CD4-positive, alpha-beta memory T cell (primary cell): ENCODE measurements at regions not wholly inside any gene's neighbourhood (a gene's known extent, or its start where the extent isn't known, plus 50 kb on each side); places are given as distances from the start of the nearest gene placed in this dataset.

Source experiments
- CTCF ChIA-PET: fragments of 350-600 bp; sonication (Branson Sonifier 250); formaldehyde crosslinking; loops from one replicate; lab custom pipeline; 2021; ENCODE audit warnings: inconsistent platforms; ENCODE audit not compliant: partially characterized antibody; lab: Charles Lee
- POLR2A ChIA-PET: fragments of 350-600 bp; sonication (Branson Sonifier 250); formaldehyde crosslinking; loops from one replicate; lab custom pipeline; 2021; ENCODE audit not compliant: partially characterized antibody; lab: Charles Lee
- DNase-seq, 5 donors: peaks; one replicate each; pipeline versions ENCODE4 v3.0.0 to v3.0.0-alpha.2; 2020 to 2022; ENCODE audit warnings: mixed read lengths in 1 of 5
- H3K27ac ChIP-seq: one replicate; pipeline ENCODE4 v1.7.0; 2013; ENCODE audit warnings: low read depth, low read length
- H3K27me3 ChIP-seq: 2 replicates; pipeline ENCODE4 v1.7.0; 2013; ENCODE audit warnings: mild to moderate bottlenecking, low read length, moderate library complexity; ENCODE audit not compliant: insufficient read depth
- H3K36me3 ChIP-seq: 2 replicates; pipeline ENCODE4 v1.7.0; 2013; ENCODE audit warnings: mild to moderate bottlenecking, low read length, moderate library complexity; ENCODE audit not compliant: insufficient read depth
- H3K4me1 ChIP-seq: 2 replicates; pipeline ENCODE4 v1.7.0; 2013; ENCODE audit warnings: mild to moderate bottlenecking, low read length, moderate library complexity; ENCODE audit not compliant: insufficient read depth
- H3K4me3 ChIP-seq, 2 donors: one replicate each; pipeline ENCODE4 v1.7.0; 2013; ENCODE audit warnings: low read length in 2 of 2, mild to moderate bottlenecking in 1 of 2
- H3K9me3 ChIP-seq, 2 donors: one replicate each; pipeline ENCODE4 v1.7.0; 2013; ENCODE audit warnings: low read length in 2 of 2, control low read depth in 1 of 2; ENCODE audit not compliant: control insufficient read depth in 1 of 2
- H3K27ac Mint-ChIP-seq, 7 donors: one replicate each; pipeline ENCODE4 v1.8.0; 2020 to 2021; ENCODE audit warnings: mixed read lengths in 7 of 7, mild to moderate bottlenecking in 6 of 7, inconsistent platforms in 3 of 7, moderate library complexity in 3 of 7
- H3K27me3 Mint-ChIP-seq, 2 donors: one replicate each; pipeline ENCODE4 v1.8.0; 2020 to 2021; ENCODE audit warnings: mixed read lengths in 2 of 2
- H3K36me3 Mint-ChIP-seq, 2 donors: one replicate each; pipeline ENCODE4 v1.8.0; 2020 to 2021; ENCODE audit warnings: mixed read lengths in 2 of 2, inconsistent platforms in 1 of 2, mild to moderate bottlenecking in 1 of 2
- H3K4me1 Mint-ChIP-seq, 4 donors: one replicate each; pipeline ENCODE4 v1.8.0; 2020 to 2021; ENCODE audit warnings: mixed read lengths in 4 of 4, mild to moderate bottlenecking in 1 of 4
- H3K4me3 Mint-ChIP-seq, 8 donors: one replicate each; pipeline ENCODE4 v1.8.0; 2020 to 2021; ENCODE audit warnings: mixed read lengths in 8 of 8, mild to moderate bottlenecking in 7 of 8, moderate library complexity in 6 of 8, inconsistent platforms in 3 of 8
- H3K9me3 Mint-ChIP-seq, 8 donors: one replicate each; pipeline ENCODE4 v1.8.0; 2020 to 2021; ENCODE audit warnings: mixed read lengths in 8 of 8, mild to moderate bottlenecking in 5 of 8, inconsistent platforms in 3 of 8, moderate library complexity in 1 of 8
- intact Hi-C: fragments of 100-400 bp; cut with micrococcal nuclease; formaldehyde crosslinking; loops from one replicate; pipeline ENCODE4 v1.15.1; 2023

GRCh38 chr17:79255456-79255855, 180.8 kb downstream of the ENGASE start:
- CTCF ChIA-PET, result no interaction called here

DNA sequence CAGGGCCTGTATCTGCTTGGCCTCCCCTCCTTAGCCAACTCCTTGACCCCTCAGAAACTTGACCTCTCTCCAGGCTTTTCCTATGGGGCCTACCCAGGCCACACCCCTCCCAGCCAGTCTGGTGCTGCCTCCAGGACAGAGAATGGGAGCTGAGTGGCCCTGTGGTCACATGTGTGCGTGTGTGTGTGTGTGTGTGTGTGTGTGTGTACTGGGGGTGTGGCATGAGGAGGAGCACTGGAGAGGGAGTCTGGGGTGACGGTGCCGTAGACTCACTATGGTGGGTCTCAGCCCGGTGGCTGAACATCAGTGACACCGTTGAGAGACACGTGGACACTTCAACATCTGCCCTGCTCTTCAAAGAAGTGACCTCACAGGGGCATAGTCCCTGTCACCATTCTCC, 180.4 kb downstream of the ENGASE start:
- no peak overlapping the region for H3K4me3 Mint-ChIP-seq
- Histone ChIP-seq H3K36me3 (no peaks in the 10 kb centered on the region), H3K4me1 (no peaks in the 10 kb centered on the region), H3K27ac (no peak overlapping the region), H3K9me3 (no peaks in the 10 kb centered on the region), H3K4me3 (no peak overlapping the region), H3K27me3 (no peaks in the 10 kb centered on the region)
- ChIA-PET POLR2A (no interaction called here), CTCF (no interaction called here)
- peaks cover 24 to 31% of the 10 kb centered on the region in 2 donors for H3K27me3 Mint-ChIP-seq
- no peaks in the 10 kb centered on the region for H3K36me3 Mint-ChIP-seq
- no peaks in the 10 kb centered on the region for H3K4me1 Mint-ChIP-seq
- intact Hi-C loops, result no loop called here
- H3K9me3 Mint-ChIP-seq, result no peaks in the 10 kb centered on the region
- no peak for DNase-seq
- no peak overlapping the region for H3K27ac Mint-ChIP-seq

More at GRCh38 chr17:79255456-79255855, 180.8 kb downstream of the ENGASE start:
- no peak overlapping the region for H3K27ac ChIP-seq
- no peak for DNase-seq
- no peak overlapping the region for H3K4me3 ChIP-seq
- H3K36me3 Mint-ChIP-seq, result no peaks in the 10 kb centered on the region
- H3K4me1 Mint-ChIP-seq, result no peaks in the 10 kb centered on the region
- intact Hi-C loops, result no loop called here
- POLR2A ChIA-PET, result no interaction called here
- peaks cover 23 to 31% of the 10 kb centered on the region in 2 donors for H3K27me3 Mint-ChIP-seq
- H3K4me1 ChIP-seq, result no peaks in the 10 kb centered on the region
- H3K36me3 ChIP-seq, result no peaks in the 10 kb centered on the region
- no peaks in the 10 kb centered on the region for H3K27me3 ChIP-seq
- H3K9me3 ChIP-seq, result no peaks in the 10 kb centered on the region
- H3K4me3 Mint-ChIP-seq, result no peak overlapping the region
- no peaks in the 10 kb centered on the region for H3K9me3 Mint-ChIP-seq
- H3K27ac Mint-ChIP-seq, result no peak overlapping the region

- H3K36me3 Mint-ChIP-seq, result no peaks in the 10 kb centered on the region
- Histone ChIP-seq H3K36me3 (no peaks in the 10 kb centered on the region), H3K4me3 (no peak overlapping the region), H3K9me3 (no peaks in the 10 kb centered on the region), H3K27ac (no peak overlapping the region), H3K27me3 (no peaks in the 10 kb centered on the region), H3K4me1 (no peaks in the 10 kb centered on the region)
- no peaks in the 10 kb centered on the region for H3K4me1 Mint-ChIP-seq
- intact Hi-C loops, result no loop called here
- no peak overlapping the region for H3K27ac Mint-ChIP-seq
- H3K9me3 Mint-ChIP-seq, result no peaks in the 10 kb centered on the region
- no peak overlapping the region for H3K4me3 Mint-ChIP-seq
- no peak for DNase-seq
- ChIA-PET POLR2A (no interaction called here), CTCF (no interaction called here)
- peaks cover 32% of the 10 kb centered on the region in 2 donors for H3K27me3 Mint-ChIP-seq
Observed at GRCh38 chr17:79252886-79253285, 178.3 kb downstream of the ENGASE start.

GRCh38 chr17:79251824-79252223, 177.2 kb downstream of the ENGASE start:
- H3K4me3 Mint-ChIP-seq, result no peak overlapping the region
- H3K4me1 Mint-ChIP-seq, result no peaks in the 10 kb centered on the region
- Histone ChIP-seq H3K4me3 (no peak overlapping the region), H3K27ac (no peak overlapping the region), H3K9me3 (no peaks in the 10 kb centered on the region), H3K27me3 (no peaks in the 10 kb centered on the region), H3K36me3 (no peaks in the 10 kb centered on the region), H3K4me1 (no peaks in the 10 kb centered on the region)
- no peak for DNase-seq
- H3K27ac Mint-ChIP-seq, result no peak overlapping the region
- intact Hi-C loops, result no loop called here
- ChIA-PET CTCF (no interaction called here), POLR2A (no interaction called here)
- H3K9me3 Mint-ChIP-seq, result no peaks in the 10 kb centered on the region
- no peaks in the 10 kb centered on the region for H3K36me3 Mint-ChIP-seq
- peaks cover 32% of the 10 kb centered on the region in 2 donors for H3K27me3 Mint-ChIP-seq

- Histone ChIP-seq H3K27ac (no peak overlapping the region), H3K9me3 (no peaks in the 10 kb centered on the region), H3K36me3 (no peaks in the 10 kb centered on the region), H3K4me3 (no peak overlapping the region), H3K4me1 (no peaks in the 10 kb centered on the region), H3K27me3 (no peaks in the 10 kb centered on the region)
- H3K27ac Mint-ChIP-seq, result no peak overlapping the region
- H3K4me1 Mint-ChIP-seq, result no peaks in the 10 kb centered on the region
- H3K36me3 Mint-ChIP-seq, result no peaks in the 10 kb centered on the region
- no peak overlapping the region for H3K4me3 Mint-ChIP-seq
- CTCF ChIA-PET, result no interaction called here
- H3K9me3 Mint-ChIP-seq, result peaks cover 0 to 3% (median 0%) of the 10 kb centered on the region in 8 donors
- peaks cover 25 to 32% of the 10 kb centered on the region in 2 donors for H3K27me3 Mint-ChIP-seq
- DNase-seq, result no peak
- intact Hi-C loops, result no loop called here
- POLR2A ChIA-PET, result no interaction called here
Observed at GRCh38 chr17:79249929-79250521, 175.4 kb downstream of the ENGASE start.

DNA sequence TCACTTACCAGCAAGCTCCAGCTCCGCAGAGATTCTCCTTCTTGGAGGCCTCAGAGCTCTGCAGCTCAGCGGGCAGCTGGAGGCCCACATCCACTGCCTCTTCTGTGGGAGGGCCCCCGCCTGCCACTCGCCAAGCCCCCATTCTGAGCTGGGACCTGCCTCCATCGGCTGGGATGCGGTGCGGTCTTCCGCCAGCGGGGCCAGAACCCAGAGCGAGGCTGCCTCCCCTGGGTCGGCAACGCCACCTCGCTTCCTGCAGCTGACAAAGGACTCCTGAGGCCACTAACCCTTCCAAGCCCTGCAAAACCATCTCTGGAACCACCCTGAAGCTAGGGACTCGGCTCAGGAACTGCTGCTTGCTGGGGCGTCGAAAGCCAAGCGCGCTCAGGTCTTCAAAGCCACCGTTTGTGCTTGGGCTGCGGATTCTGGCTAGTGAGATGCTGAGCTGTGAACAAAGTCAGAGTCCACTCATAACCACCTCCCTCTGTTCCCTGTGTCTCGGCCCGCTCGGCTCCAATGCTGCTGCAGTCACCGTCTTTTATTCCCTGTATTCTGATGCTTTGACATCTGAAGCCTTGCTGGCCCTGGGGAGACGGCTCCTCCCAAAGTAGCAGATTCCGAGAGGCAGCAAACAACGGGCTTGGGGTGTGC, 174.3 kb downstream of the ENGASE start:
- ChIA-PET POLR2A (no interaction called here), CTCF (no interaction called here)
- Histone ChIP-seq H3K9me3 (no peaks in the 10 kb centered on the region), H3K36me3 (no peaks in the 10 kb centered on the region), H3K27me3 (no peaks in the 10 kb centered on the region), H3K4me3 (no peak overlapping the region), H3K4me1 (no peaks in the 10 kb centered on the region), H3K27ac (no peak overlapping the region)
- intact Hi-C loops, result no loop called here
- peaks cover 23 to 32% of the 10 kb centered on the region in 2 donors for H3K27me3 Mint-ChIP-seq
- no peak overlapping the region for H3K27ac Mint-ChIP-seq
- H3K36me3 Mint-ChIP-seq, result no peaks in the 10 kb centered on the region
- no peak overlapping the region for H3K4me3 Mint-ChIP-seq
- DNase-seq, result no peak
- H3K4me1 Mint-ChIP-seq, result no peaks in the 10 kb centered on the region
- peaks cover 0 to 3% (median 0%) of the 10 kb centered on the region in 8 donors for H3K9me3 Mint-ChIP-seq

GRCh38 chr17:79246225-79247190, 171.9 kb downstream of the ENGASE start:
- Histone ChIP-seq H3K4me1 (no peaks in the 10 kb centered on the region), H3K27ac (no peak overlapping the region), H3K27me3 (no peaks in the 10 kb centered on the region), H3K36me3 (no peaks in the 10 kb centered on the region), H3K4me3 (no peak overlapping the region), H3K9me3 (no peaks in the 10 kb centered on the region)
- Mint-ChIP-seq H3K27ac (no peak overlapping the region), H3K27me3 (peaks cover 9 to 19% of the 10 kb centered on the region in 2 donors), H3K9me3 (peaks cover 0 to 3% (median 0%) of the 10 kb centered on the region in 8 donors), H3K4me3 (no peak overlapping the region), H3K36me3 (no peaks in the 10 kb centered on the region), H3K4me1 (no peaks in the 10 kb centered on the region)
- ChIA-PET POLR2A (no interaction called here), CTCF (no interaction called here)
- DNase-seq, result no peak
- intact Hi-C loops, result no loop called here
